Large intestine (tissue), 3 donors: ENCODE measurements at regions not wholly inside any gene's neighbourhood (a gene's known extent, or its start where the extent isn't known, plus 50 kb on each side); places are given as distances from the start of the nearest gene placed in this dataset.
A peak's percentile ranks its signal among the peaks of the same experiment; 100 is the strongest.

Experiments
- DNase-seq, 2 donors: peaks; one replicate each; pipeline versions ENCODE4 v3.0.0 to v3.0.0-alpha.2; 2013
- H3K27ac ChIP-seq: one replicate; pipeline ENCODE4 v1.5.1; 2013; ENCODE audit warnings: low read length
- H3K27me3 ChIP-seq: 2 replicates; pipeline ENCODE4 v1.6.1; 2013; ENCODE audit warnings: low read length; ENCODE audit not compliant: control insufficient read depth, insufficient read depth
- H3K36me3 ChIP-seq: 2 replicates; pipeline ENCODE4 v1.6.1; 2013; ENCODE audit warnings: low read length; ENCODE audit not compliant: control insufficient read depth, insufficient read depth
- H3K4me1 ChIP-seq: one replicate; pipeline ENCODE4 v1.6.1; 2013; ENCODE audit warnings: low read length; ENCODE audit not compliant: control insufficient read depth, insufficient read depth
- H3K4me3 ChIP-seq: one replicate; pipeline ENCODE4 v1.5.1; 2013; ENCODE audit warnings: low read length
- H3K9me3 ChIP-seq: one replicate; pipeline ENCODE4 v1.6.1; 2013; ENCODE audit warnings: mild to moderate bottlenecking, low read depth, low read length, moderate library complexity; ENCODE audit not compliant: control insufficient read depth
- WGBS: methylation state at CpG from one replicate; pipeline ENCODE4 v1.1.5; 2013; ENCODE audit warnings: low lambda C conversion rate; ENCODE audit not compliant: insufficient coverage; 5-methylcytosine and 5-hydroxymethylcytosine counted together

DNA sequence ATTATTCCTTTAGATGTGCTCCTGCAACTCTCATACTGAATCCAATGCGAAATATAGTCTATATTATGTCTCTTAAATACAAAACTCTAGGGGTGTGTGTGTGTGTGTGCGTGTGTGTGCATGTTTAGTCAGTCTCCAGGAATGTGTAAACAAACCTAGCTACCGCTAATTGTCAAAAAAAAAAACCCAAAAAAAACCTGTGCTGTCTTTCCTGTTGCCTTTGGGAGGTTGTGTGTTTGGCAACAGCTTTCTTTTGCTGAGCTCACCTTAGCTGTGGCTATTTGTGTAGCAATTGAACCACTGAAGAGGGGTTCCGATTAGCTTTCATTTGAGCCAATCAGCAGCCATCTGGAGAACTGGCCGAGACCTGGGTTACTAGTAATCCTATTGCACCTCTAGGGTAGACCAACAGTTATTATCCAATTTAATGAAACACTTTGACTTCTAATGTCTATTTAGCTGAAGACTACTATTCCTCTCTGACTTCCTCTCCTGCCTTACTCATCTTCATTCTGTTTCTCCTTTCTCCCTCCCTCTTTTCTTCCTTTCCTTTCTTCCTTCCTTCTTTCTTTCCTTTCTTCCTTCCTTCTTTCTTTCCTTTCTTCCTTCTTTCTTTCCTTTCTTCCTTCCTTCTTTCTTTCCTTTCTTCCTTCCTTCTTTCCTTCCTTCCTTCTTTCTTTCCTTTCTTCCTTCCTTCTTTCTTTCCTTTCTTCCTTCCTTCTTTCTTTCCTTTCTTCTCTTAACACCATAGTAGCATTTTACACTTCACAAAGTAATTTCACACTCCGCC lies 471.1 kb downstream of the GBA3 start:
- no peak for DNase-seq
- H3K36me3 ChIP-seq: no peaks in the 10 kb centered on the region
- no peaks in the 10 kb centered on the region for H3K4me1 ChIP-seq
- H3K27me3 ChIP-seq: no peaks in the 10 kb centered on the region
- H3K9me3 ChIP-seq: no peaks in the 10 kb centered on the region
- H3K4me3 ChIP-seq: no peak overlapping the region
- H3K27ac ChIP-seq: no peak overlapping the region
- WGBS: 100% methylated on average over 1 of the region's 6 CpGs

DNA sequence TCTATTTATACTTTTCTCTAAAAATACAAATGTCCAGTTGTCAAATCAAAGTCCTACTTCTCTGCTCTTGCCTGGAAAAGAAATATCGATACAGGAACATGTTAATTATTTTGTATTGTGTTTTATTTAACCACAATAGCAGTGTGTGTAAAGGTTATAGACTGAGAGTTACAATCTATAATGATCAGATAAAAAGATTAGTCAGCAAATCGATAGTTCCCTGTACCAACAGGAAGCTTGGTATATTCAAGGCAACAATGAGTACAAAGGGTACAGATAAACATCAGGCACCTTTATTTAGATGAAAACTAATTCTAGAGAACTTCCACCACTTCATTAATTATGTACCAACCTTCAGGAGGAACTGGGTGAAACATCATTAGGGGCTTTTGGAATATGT lies 469.5 kb downstream of the GBA3 start:
- no peaks in the 10 kb centered on the region for H3K27me3 ChIP-seq
- H3K36me3 ChIP-seq: no peaks in the 10 kb centered on the region
- no peak overlapping the region for H3K4me3 ChIP-seq
- no peak for DNase-seq
- H3K27ac ChIP-seq: no peak overlapping the region
- H3K4me1 ChIP-seq: no peaks in the 10 kb centered on the region
- H3K9me3 ChIP-seq: no peaks in the 10 kb centered on the region
- WGBS: no CpG with 5 or more reads among the region's 2 CpGs

DNA sequence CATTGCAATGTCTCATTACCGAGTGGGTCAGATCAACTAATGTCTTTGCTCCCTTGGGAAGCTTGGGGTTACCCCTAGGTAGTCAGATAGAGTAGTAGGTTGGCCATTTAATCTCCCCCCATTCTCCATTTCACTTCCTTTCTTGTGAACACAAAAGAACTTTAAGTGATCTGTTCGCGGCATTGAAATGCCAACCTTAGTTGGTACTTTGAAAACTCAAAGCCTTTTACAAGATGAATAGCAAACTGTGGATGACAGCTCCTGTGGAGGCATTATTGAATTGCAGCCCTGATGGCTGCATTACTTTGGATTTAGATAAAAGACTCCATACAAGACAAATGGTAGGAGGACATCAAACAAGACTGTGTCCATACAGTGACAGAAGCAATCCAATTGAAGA lies 469.1 kb downstream of the GBA3 start:
- WGBS: no CpG with 5 or more reads among the region's 3 CpGs
- DNase-seq: no peak
- no peaks in the 10 kb centered on the region for H3K36me3 ChIP-seq

DNA sequence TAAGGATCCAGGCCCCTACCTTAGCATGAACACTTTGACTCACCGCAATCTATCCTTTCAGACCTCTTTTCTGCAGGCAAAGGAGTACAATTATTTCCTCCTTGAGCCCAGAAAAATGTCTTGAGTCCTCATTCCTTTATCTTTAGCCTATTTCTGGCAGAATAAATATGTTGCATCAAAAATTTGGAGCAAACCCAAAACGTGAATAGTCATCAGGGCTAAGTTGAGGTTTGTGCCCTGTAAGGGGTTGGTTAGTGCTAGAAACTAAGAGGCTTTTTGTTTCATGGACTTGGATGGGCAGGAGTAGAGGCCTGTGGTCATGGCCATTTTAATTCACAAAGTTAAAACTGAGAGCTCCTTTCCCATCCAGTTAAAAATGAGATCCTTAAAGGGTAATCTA lies 460.3 kb downstream of the GBA3 start:
- Histone ChIP-seq H3K4me1 (no peaks in the 10 kb centered on the region), H3K27me3 (no peaks in the 10 kb centered on the region), H3K36me3 (no peaks in the 10 kb centered on the region), H3K9me3 (no peaks in the 10 kb centered on the region), H3K27ac (no peak overlapping the region), H3K4me3 (no peak overlapping the region)
- no CpG with 5 or more reads among the region's 2 CpGs for WGBS
- no peak for DNase-seq

More for the DNA sequence above, 469.1 kb downstream of the GBA3 start:
- Histone ChIP-seq H3K9me3 (no peaks in the 10 kb centered on the region), H3K27me3 (no peaks in the 10 kb centered on the region), H3K27ac (no peak overlapping the region), H3K4me3 (no peak overlapping the region), H3K4me1 (no peaks in the 10 kb centered on the region)

DNA sequence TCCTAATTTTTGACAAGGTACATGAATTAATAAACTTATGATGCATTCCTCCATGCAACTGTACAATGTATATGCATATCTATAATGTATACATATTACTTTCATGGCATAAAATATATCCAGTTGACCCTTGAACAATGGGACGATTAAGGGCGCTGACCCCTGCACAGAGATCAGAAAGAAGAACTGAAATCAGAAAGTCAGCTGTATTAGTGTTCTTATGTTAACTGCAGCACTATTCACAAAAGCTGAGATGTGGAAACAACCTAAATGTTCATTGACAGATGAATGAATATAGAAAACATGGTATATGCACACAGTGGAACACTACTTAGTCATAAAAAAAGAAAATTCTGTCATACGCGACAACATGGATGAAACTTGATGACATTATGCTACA lies 457.1 kb downstream of the GBA3 start:
- no CpG with 5 or more reads among the region's 4 CpGs for WGBS
- Histone ChIP-seq H3K4me1 (no peaks in the 10 kb centered on the region), H3K27ac (no peak overlapping the region), H3K4me3 (no peak overlapping the region), H3K36me3 (no peaks in the 10 kb centered on the region), H3K9me3 (no peaks in the 10 kb centered on the region), H3K27me3 (no peaks in the 10 kb centered on the region)
- no peak for DNase-seq

DNA sequence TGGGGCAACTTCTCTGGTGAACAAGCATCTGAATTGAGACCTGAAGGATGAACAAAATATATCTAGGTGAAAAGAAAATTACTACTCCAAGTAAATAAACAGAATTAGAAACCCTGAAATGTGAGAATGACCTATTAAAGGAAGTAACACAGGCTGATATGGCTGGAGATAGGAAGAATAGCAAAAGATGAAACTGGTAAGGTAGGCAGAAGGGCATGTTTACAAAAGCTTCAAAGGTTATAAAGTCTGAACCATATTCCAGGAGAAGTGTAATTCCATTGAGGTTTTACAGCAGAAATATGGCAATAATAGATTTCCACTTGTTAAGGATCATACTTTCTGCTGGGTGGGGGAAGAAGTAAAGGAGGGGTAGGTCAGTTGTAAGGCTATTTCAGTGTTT lies 452.0 kb downstream of the GBA3 start:
- Histone ChIP-seq H3K27me3 (no peaks in the 10 kb centered on the region), H3K27ac (peak overlapping the region; percentile 19), H3K4me1 (no peaks in the 10 kb centered on the region), H3K9me3 (no peaks in the 10 kb centered on the region), H3K36me3 (no peaks in the 10 kb centered on the region), H3K4me3 (no peak overlapping the region)
- peak in 1 of 2 donors; percentile 36 for DNase-seq

DNA sequence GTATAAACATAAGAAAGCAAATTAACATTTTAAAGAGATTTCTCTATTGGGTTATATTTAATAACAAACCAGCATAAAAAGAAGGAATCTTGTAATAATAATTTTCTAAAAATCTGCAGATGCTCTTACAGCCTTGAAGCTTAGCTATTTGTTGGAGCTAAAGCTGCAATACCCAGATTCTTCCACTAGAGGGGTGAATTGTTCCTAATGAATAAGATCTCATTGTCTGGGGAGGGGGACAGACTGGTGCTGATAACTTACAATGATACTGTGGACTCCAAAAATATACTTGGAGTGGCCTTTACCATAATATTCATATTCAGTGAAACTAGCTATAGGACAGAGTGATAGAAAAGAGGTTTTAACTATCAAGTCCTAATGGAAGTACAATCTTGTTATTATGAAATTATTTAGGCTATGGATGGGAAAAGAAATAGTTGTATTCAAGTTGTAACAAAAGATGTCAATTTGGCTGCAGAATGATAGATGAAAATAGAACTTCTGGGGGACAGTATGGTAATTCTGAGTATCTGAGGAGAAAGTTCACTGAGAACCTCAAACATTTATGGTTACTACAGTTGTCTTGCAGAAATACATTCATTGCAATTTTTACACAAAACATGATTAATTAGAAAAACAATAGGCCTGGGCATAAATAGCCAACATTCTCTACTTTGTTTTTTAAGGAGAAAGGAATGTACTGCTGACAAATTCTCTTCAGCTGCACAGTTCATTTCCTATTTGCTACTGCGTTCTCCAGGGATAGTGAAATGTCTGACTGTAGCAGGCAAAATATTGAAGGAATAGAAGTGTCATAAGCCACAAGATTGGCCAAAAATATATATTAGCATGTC lies 443.3 kb downstream of the GBA3 start:
- Histone ChIP-seq H3K27me3 (no peaks in the 10 kb centered on the region), H3K4me1 (no peaks in the 10 kb centered on the region), H3K4me3 (no peak overlapping the region), H3K36me3 (no peaks in the 10 kb centered on the region), H3K9me3 (no peaks in the 10 kb centered on the region), H3K27ac (no peak overlapping the region)
- DNase-seq: peak; percentile 12 to 13
- no CpG with 5 or more reads among the region's 1 CpG for WGBS

DNA sequence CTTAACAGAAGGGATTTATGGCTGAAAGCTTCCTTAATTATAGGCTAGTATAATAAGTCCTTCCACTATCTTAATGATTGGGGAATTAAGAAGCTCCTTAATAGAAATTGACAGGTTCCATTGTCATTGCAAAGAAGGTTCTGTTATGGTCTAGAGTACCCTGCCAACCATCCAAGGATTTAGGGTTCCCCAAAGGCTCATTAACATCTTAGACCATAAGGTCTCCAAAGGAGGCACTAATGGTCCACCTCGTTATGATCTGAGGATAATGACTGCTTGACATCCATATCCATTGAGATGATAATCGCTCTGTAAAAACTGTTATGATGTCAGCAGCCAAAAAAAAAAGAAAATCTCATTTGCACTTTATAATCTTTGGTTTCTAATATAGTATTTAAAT lies 441.6 kb downstream of the GBA3 start:
- Histone ChIP-seq H3K9me3 (no peaks in the 10 kb centered on the region), H3K36me3 (no peaks in the 10 kb centered on the region), H3K4me1 (no peaks in the 10 kb centered on the region), H3K27ac (no peak overlapping the region), H3K4me3 (no peak overlapping the region), H3K27me3 (no peaks in the 10 kb centered on the region)
- 100% methylated on average over 1 of the region's 2 CpGs for WGBS
- DNase-seq: no peak

DNA sequence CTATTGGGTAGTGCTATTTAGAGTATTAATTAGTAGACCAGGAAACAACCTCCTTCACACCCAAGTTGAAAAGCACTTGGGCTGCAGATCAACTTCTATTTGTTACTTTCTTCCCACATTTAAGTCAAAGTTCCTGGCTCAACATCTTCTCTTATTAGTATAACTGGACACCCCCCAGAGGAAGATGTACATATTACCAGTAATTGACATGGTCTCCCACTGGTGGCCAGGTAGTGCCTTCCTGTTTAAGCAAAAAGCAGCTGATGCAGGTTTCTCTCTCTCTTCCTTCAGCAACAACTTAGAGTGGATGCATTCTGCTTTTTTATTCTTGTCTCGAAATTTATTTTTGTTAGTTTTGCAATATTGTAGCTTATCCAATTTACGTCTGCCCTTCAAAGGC lies 438.1 kb downstream of the GBA3 start:
- Histone ChIP-seq H3K4me3 (no peak overlapping the region), H3K9me3 (no peaks in the 10 kb centered on the region), H3K36me3 (no peaks in the 10 kb centered on the region), H3K4me1 (no peaks in the 10 kb centered on the region), H3K27me3 (no peaks in the 10 kb centered on the region), H3K27ac (no peak overlapping the region)
- no peak for DNase-seq
- WGBS: 95% methylated on average over 2 of the region's 2 CpGs

DNA sequence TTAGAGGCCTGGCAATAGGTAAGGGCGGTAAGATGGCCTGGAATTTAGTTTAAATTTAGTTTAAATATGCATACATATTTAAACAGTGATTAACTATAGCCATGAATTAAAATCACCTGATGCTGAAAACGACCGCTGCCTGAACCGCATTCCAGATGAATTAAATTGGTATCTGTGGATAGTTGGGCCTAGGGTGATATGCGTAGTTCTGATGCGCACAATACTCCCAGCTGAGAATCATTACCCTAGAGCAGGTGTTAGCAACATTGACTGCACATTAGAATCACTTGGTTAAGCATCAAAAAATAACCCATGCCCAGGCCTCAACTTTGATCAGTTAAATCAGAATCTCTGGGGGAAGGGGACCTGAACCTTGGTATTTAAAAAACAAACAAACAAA lies 432.4 kb downstream of the GBA3 start:
- WGBS: 100% methylated on average over 1 of the region's 6 CpGs
- no peak for DNase-seq
- Histone ChIP-seq H3K27ac (no peak overlapping the region), H3K27me3 (no peaks in the 10 kb centered on the region), H3K36me3 (no peaks in the 10 kb centered on the region), H3K4me1 (no peaks in the 10 kb centered on the region), H3K4me3 (no peak overlapping the region), H3K9me3 (no peaks in the 10 kb centered on the region)
